ENCODE measurements at regions not wholly inside any gene's neighbourhood (a gene's known extent, or its start where the extent isn't known, plus 50 kb on each side); places are given as distances from the start of the nearest gene placed in this dataset.

DNA sequence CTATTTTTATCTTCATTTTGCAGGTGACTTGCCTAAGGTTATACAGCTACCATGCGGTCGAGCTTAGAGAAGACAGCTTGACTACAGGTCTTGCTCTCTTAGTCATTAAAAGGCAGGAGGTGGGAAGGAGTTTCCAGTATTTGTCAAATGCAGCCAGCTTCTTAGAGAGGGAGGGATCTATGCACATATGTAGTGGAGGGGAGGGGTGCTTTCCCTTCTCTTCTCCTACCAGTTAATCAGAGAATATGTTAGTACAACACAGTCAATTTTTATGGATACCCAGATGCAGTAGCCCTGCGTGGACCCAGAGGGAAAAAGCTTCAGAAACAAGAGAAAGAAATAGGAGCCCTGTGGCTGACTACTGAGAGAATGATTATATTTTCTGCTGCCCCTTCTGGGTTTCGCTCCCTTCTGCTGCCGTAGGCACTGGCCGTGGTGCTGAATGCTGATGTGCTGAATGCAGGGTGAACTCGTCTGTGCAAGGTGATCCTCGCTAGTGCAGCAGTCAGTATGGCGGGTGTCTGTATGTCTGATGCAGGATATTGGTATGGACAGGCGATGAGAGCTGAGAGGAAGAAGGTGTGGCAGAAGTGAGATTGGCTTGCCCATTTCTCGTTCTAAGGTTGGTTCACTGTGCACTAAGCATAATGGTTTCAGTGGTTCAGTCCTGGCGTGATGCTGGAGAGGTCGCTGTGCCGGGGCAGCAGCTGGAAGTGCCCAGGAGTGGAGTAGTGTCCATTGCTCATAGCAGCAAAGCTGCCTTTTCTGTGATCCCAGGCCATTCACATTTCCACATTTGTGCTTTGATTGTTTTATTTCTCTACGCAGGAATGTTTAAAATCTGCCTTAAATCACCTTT is 189.2 kb upstream of the PODXL start (continued):
- TF ChIP-seq CEBPG (CRISPR knock-in tag; IDR thresholded peaks at IDR 0.05) (no peak), CEBPG (tag; conservative IDR thresholded peaks at IDR 0.05 in 1 of 2, IDR thresholded peaks at IDR 0.05 in 1 of 2) (no peak), POLR2A (conservative IDR thresholded peaks at IDR 0.05) (no peak), ARHGAP35 (IDR thresholded peaks at IDR 0.05; ENCODE audit: partially characterized antibody) (no peak), ZNF140 (CRISPR knock-in tag; IDR thresholded peaks at IDR 0.05) (no peak), CEBPB (tag; IDR thresholded peaks at IDR 0.05) (no peak), RAD21 (CRISPR knock-in tag; conservative IDR thresholded peaks at IDR 0.05 in 1 of 2, IDR thresholded peaks at IDR 0.05 in 1 of 2) (no peak)
- TF ChIP-seq, protein P1, sequence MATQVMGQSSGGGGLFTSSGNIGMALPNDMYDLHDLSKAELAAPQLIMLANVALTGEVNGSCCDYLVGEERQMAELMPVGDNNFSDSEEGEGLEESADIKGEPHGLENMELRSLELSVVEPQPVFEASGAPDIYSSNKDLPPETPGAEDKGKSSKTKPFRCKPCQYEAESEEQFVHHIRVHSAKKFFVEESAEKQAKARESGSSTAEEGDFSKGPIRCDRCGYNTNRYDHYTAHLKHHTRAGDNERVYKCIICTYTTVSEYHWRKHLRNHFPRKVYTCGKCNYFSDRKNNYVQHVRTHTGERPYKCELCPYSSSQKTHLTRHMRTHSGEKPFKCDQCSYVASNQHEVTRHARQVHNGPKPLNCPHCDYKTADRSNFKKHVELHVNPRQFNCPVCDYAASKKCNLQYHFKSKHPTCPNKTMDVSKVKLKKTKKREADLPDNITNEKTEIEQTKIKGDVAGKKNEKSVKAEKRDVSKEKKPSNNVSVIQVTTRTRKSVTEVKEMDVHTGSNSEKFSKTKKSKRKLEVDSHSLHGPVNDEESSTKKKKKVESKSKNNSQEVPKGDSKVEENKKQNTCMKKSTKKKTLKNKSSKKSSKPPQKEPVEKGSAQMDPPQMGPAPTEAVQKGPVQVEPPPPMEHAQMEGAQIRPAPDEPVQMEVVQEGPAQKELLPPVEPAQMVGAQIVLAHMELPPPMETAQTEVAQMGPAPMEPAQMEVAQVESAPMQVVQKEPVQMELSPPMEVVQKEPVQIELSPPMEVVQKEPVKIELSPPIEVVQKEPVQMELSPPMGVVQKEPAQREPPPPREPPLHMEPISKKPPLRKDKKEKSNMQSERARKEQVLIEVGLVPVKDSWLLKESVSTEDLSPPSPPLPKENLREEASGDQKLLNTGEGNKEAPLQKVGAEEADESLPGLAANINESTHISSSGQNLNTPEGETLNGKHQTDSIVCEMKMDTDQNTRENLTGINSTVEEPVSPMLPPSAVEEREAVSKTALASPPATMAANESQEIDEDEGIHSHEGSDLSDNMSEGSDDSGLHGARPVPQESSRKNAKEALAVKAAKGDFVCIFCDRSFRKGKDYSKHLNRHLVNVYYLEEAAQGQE (IDR thresholded peaks at IDR 0.05; ENCODE audit: borderline replicate concordance): peak; percentile 98
- TF ChIP-seq, protein P1 (CRISPR knock-in tag; IDR thresholded peaks at IDR 0.05; ENCODE audit: low read depth): peak; percentile 94
- TF ChIP-seq, protein P2, sequence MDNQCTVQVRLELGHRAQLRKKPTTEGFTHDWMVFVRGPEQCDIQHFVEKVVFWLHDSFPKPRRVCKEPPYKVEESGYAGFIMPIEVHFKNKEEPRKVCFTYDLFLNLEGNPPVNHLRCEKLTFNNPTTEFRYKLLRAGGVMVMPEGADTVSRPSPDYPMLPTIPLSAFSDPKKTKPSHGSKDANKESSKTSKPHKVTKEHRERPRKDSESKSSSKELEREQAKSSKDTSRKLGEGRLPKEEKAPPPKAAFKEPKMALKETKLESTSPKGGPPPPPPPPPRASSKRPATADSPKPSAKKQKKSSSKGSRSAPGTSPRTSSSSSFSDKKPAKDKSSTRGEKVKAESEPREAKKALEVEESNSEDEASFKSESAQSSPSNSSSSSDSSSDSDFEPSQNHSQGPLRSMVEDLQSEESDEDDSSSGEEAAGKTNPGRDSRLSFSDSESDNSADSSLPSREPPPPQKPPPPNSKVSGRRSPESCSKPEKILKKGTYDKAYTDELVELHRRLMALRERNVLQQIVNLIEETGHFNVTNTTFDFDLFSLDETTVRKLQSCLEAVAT (IDR thresholded peaks at IDR 0.05): no peak
- TF ChIP-seq, protein P3, sequence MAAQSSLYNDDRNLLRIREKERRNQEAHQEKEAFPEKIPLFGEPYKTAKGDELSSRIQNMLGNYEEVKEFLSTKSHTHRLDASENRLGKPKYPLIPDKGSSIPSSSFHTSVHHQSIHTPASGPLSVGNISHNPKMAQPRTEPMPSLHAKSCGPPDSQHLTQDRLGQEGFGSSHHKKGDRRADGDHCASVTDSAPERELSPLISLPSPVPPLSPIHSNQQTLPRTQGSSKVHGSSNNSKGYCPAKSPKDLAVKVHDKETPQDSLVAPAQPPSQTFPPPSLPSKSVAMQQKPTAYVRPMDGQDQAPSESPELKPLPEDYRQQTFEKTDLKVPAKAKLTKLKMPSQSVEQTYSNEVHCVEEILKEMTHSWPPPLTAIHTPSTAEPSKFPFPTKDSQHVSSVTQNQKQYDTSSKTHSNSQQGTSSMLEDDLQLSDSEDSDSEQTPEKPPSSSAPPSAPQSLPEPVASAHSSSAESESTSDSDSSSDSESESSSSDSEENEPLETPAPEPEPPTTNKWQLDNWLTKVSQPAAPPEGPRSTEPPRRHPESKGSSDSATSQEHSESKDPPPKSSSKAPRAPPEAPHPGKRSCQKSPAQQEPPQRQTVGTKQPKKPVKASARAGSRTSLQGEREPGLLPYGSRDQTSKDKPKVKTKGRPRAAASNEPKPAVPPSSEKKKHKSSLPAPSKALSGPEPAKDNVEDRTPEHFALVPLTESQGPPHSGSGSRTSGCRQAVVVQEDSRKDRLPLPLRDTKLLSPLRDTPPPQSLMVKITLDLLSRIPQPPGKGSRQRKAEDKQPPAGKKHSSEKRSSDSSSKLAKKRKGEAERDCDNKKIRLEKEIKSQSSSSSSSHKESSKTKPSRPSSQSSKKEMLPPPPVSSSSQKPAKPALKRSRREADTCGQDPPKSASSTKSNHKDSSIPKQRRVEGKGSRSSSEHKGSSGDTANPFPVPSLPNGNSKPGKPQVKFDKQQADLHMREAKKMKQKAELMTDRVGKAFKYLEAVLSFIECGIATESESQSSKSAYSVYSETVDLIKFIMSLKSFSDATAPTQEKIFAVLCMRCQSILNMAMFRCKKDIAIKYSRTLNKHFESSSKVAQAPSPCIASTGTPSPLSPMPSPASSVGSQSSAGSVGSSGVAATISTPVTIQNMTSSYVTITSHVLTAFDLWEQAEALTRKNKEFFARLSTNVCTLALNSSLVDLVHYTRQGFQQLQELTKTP (IDR thresholded peaks at IDR 0.05; ENCODE audit: low read depth in 1 of 2, partially characterized antibody in 2 of 2): peak in 1 of 2 experiments; percentile 72
